ENCODE measurements at regions not wholly inside any gene's neighbourhood (a gene's known extent, or its start where the extent isn't known, plus 50 kb on each side); places are given as distances from the start of the nearest gene placed in this dataset.

GRCh38 chrX:107526141-107526540 is 76.7 kb downstream of the FRMPD3 start:
- Histone ChIP-seq H3K36me3 (ENCODE audit: control insufficient read depth in 4 of 4, insufficient read depth in 3 of 4, low read depth in 1 of 4, low read length in 3 of 4) (no peaks in the 10 kb centered on the region), H3K9me3 (ENCODE audit: control insufficient read depth in 4 of 4, low read length in 3 of 4) (no peaks in the 10 kb centered on the region), H3K4me3 (ENCODE audit: low read depth in 1 of 3, low read length in 3 of 3) (no peak overlapping the region), H3K9ac (ENCODE audit: low read depth in 1 of 2, low read length in 2 of 2) (no peak overlapping the region), H3K4me1 (ENCODE audit: control insufficient read depth in 4 of 4, insufficient read depth in 4 of 4, low read length in 3 of 4) (no peaks in the 10 kb centered on the region), H3K27me3 (ENCODE audit: control insufficient read depth in 4 of 4, insufficient read depth in 4 of 4, low read length in 3 of 4) (no peaks in the 10 kb centered on the region), H3K27ac (ENCODE audit: low read depth in 1 of 2, low read length in 2 of 2) (no peak overlapping the region)
- no peak for DNase-seq (ENCODE audit: low spot score)
- whole genome bisulfite sequencing = 92% methylated on average over 3 of the region's 3 CpGs
- no peak for TF ChIP-seq REST (IDR thresholded peaks at IDR 0.05)
- TF ChIP-seq NR2F2 (IDR thresholded peaks at IDR 0.05) = no peak
- no peak for TF ChIP-seq TAF1 (conservative IDR thresholded peaks at IDR 0.05)
- TF ChIP-seq FOXA1 (IDR thresholded peaks at IDR 0.05) = no peak
- TF ChIP-seq HNF4A (conservative IDR thresholded peaks at IDR 0.05) = no peak
- TF ChIP-seq YY1 (IDR thresholded peaks at IDR 0.05) = no peak
- no peak for TF ChIP-seq JUND (IDR thresholded peaks at IDR 0.05)
- TF ChIP-seq GABPA (IDR thresholded peaks at IDR 0.05 in 1 of 2, conservative IDR thresholded peaks at IDR 0.05 in 1 of 2) = no peak

- no peak for DNase-seq (ENCODE audit: low spot score)
- Histone ChIP-seq H3K9ac (ENCODE audit: low read depth in 1 of 2, low read length in 2 of 2) (no peak overlapping the region), H3K9me3 (ENCODE audit: control insufficient read depth in 4 of 4, low read length in 3 of 4) (no peaks in the 10 kb centered on the region), H3K27ac (ENCODE audit: low read depth in 1 of 2, low read length in 2 of 2) (no peak overlapping the region), H3K4me3 (ENCODE audit: low read depth in 1 of 3, low read length in 3 of 3) (no peak overlapping the region), H3K36me3 (ENCODE audit: control insufficient read depth in 4 of 4, insufficient read depth in 3 of 4, low read depth in 1 of 4, low read length in 3 of 4) (no peaks in the 10 kb centered on the region), H3K4me1 (ENCODE audit: control insufficient read depth in 4 of 4, insufficient read depth in 4 of 4, low read length in 3 of 4) (no peaks in the 10 kb centered on the region), H3K27me3 (ENCODE audit: control insufficient read depth in 4 of 4, insufficient read depth in 4 of 4, low read length in 3 of 4) (no peaks in the 10 kb centered on the region)
- 72% methylated on average over 4 of the region's 4 CpGs for WGBS
- TF ChIP-seq REST (IDR thresholded peaks at IDR 0.05) (no peak), FOXA1 (IDR thresholded peaks at IDR 0.05) (no peak), EGR1 (IDR thresholded peaks at IDR 0.05; ENCODE audit: low read depth in 2 of 2) (no peak), RXRA (IDR thresholded peaks at IDR 0.05) (no peak), YY1 (IDR thresholded peaks at IDR 0.05) (no peak), NR2F2 (IDR thresholded peaks at IDR 0.05) (no peak), GABPA (IDR thresholded peaks at IDR 0.05 in 1 of 2, conservative IDR thresholded peaks at IDR 0.05 in 1 of 2) (no peak), ZBTB33 (IDR thresholded peaks at IDR 0.05) (no peak), HNF4G (IDR thresholded peaks at IDR 0.05) (no peak), RAD21 (IDR thresholded peaks at IDR 0.05) (no peak), TAF1 (conservative IDR thresholded peaks at IDR 0.05) (no peak)
Observed at GRCh38 chrX:107530141-107530540, 80.7 kb downstream of the FRMPD3 start.

Measured in liver (tissue), 7 donors.